Type B pancreatic cell (in vitro differentiated cells): ENCODE measurements at regions not wholly inside any gene's neighbourhood (a gene's known extent, or its start where the extent isn't known, plus 50 kb on each side); places are given as distances from the start of the nearest gene placed in this dataset.
"Not testable (repeated sequence)": the region's sequence is repeated elsewhere in the genome, so short reads cannot be mapped to it uniquely, and the experiment has no call there.

Experiments used
- DNase-seq: peaks from one replicate; pipeline ENCODE4 v3.0.0; 2021; ENCODE audit warnings: mixed read lengths; ENCODE audit not compliant: unreplicated experiment; ENCODE audit errors: extremely low spot score
- H3K27ac Mint-ChIP-seq: 2 replicates; pipeline ENCODE4 v1.8.0; 2021; ENCODE audit warnings: mild to moderate bottlenecking, mixed read lengths
- H3K27me3 Mint-ChIP-seq: 2 replicates; pipeline ENCODE4 v1.8.0; 2021; ENCODE audit warnings: mixed read lengths
- H3K36me3 Mint-ChIP-seq: 2 replicates; pipeline ENCODE4 v1.8.0; 2021; ENCODE audit warnings: mixed read lengths
- H3K4me1 Mint-ChIP-seq: one replicate; pipeline ENCODE4 v1.8.0; 2021; ENCODE audit warnings: mixed read lengths; ENCODE audit not compliant: unreplicated experiment
- H3K4me3 Mint-ChIP-seq: 2 replicates; pipeline ENCODE4 v1.8.0; 2021; ENCODE audit warnings: mild to moderate bottlenecking, mixed read lengths
- H3K9me3 Mint-ChIP-seq: 2 replicates; pipeline ENCODE4 v1.8.0; 2021; ENCODE audit warnings: mixed read lengths
- TF ChIP-seq, protein P1 (sequence below): fragments of 200-600 bp; sonication (generic); conservative IDR thresholded peaks from 2 replicates; pipeline ENCODE4 v1.5.0; 2021; ENCODE audit warnings: antibody characterized with exemption, mild to moderate bottlenecking

DNA sequence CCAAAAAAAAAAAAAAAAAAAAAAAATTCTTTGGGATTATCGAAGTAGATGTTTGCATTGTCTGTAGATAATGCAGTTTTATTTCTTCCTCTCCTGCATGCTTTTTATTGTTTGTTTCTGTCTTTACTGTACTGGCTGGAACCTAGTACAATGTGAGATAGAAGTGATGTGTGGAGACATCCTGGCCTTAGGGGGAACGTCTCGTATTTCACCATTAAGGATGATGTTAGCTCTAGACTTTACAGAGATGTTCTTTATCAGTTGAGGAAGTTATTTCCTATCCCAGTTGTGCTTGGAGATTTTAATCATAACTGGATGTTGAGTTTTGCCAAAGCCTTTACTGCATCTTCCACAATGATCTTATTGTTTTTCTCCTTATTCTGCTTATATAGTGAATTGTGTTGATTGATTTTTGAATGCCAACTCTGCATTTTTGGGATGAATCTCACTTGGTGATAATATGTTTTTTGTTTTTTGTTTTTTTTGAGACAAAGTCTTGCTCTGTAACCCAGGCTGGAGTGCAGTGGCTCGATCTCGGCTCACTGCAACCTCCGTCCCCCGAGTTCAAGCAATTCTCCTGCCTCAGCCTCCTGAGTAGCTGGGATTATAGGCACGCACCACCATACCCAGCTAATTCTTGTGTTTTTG is 179.7 kb downstream of the LAT start:
- H3K4me3 Mint-ChIP-seq, H3K4me1 Mint-ChIP-seq: not testable (repeated sequence)

DNA sequence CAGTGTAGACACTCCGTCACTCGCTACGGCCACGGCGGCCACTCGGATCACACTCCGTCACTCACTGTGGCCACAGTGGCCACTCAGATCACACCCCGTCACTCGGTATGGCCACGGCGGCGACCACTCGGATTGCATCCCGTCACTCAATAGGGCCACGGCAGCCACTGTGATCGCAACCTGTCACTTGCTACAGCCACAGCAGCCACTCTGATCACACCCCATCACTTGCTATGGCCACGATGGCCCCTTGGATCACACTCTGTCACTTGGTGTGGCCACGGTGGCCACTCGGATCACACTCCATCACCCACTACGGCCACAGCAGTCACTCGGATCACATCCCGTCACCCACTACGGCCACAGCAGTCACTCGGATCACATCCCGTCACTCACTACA is 175.3 kb downstream of the LAT start:
- H3K27me3 Mint-ChIP-seq, H3K36me3 Mint-ChIP-seq, H3K4me3 Mint-ChIP-seq, H3K9me3 Mint-ChIP-seq, DNase-seq: not testable (repeated sequence)
- Mint-ChIP-seq H3K4me1 (peaks cover 23% of the 10 kb centered on the region), H3K27ac (peak overlapping the region; percentile 44)

More for the DNA sequence above, 179.7 kb downstream of the LAT start:
- H3K27me3 Mint-ChIP-seq, H3K27ac Mint-ChIP-seq, H3K9me3 Mint-ChIP-seq, DNase-seq, H3K36me3 Mint-ChIP-seq: not testable (repeated sequence)

DNA sequence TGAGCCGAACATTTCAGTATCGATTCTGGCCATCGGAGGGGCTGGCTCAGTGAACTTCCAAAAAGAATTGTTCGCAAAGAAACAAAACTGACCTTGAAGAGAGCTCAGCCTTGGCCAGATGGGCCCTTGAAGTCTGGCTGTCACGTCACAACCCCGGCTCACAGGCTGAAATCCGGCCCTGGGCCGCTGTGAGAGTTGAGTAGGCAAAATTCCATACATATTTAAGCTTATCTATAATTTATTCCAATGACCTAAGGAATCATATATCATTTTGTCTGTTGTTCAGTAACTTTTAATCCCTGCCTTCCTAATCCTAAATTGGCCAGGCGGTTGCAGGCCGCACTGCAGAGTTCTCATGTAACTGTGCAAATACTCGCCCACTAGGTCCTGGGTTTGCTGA is 174.8 kb downstream of the LAT start:
- H3K27ac Mint-ChIP-seq, H3K4me3 Mint-ChIP-seq, H3K27me3 Mint-ChIP-seq, DNase-seq, H3K9me3 Mint-ChIP-seq, H3K36me3 Mint-ChIP-seq: not testable (repeated sequence)
- peaks cover 21% of the 10 kb centered on the region for H3K4me1 Mint-ChIP-seq

- Mint-ChIP-seq H3K4me1 (peaks cover 18% of the 10 kb centered on the region), H3K9me3 (no peaks in the 10 kb centered on the region), H3K27ac (no peak overlapping the region), H3K36me3 (no peaks in the 10 kb centered on the region), H3K27me3 (no peaks in the 10 kb centered on the region), H3K4me3 (no peak overlapping the region)
- DNase-seq, result no peak
- TF ChIP-seq, protein P1, sequence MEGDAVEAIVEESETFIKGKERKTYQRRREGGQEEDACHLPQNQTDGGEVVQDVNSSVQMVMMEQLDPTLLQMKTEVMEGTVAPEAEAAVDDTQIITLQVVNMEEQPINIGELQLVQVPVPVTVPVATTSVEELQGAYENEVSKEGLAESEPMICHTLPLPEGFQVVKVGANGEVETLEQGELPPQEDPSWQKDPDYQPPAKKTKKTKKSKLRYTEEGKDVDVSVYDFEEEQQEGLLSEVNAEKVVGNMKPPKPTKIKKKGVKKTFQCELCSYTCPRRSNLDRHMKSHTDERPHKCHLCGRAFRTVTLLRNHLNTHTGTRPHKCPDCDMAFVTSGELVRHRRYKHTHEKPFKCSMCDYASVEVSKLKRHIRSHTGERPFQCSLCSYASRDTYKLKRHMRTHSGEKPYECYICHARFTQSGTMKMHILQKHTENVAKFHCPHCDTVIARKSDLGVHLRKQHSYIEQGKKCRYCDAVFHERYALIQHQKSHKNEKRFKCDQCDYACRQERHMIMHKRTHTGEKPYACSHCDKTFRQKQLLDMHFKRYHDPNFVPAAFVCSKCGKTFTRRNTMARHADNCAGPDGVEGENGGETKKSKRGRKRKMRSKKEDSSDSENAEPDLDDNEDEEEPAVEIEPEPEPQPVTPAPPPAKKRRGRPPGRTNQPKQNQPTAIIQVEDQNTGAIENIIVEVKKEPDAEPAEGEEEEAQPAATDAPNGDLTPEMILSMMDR, result no peak
Observed at GRCh38 chr16:29158785-29159184, 173.9 kb downstream of the LAT start.

DNA sequence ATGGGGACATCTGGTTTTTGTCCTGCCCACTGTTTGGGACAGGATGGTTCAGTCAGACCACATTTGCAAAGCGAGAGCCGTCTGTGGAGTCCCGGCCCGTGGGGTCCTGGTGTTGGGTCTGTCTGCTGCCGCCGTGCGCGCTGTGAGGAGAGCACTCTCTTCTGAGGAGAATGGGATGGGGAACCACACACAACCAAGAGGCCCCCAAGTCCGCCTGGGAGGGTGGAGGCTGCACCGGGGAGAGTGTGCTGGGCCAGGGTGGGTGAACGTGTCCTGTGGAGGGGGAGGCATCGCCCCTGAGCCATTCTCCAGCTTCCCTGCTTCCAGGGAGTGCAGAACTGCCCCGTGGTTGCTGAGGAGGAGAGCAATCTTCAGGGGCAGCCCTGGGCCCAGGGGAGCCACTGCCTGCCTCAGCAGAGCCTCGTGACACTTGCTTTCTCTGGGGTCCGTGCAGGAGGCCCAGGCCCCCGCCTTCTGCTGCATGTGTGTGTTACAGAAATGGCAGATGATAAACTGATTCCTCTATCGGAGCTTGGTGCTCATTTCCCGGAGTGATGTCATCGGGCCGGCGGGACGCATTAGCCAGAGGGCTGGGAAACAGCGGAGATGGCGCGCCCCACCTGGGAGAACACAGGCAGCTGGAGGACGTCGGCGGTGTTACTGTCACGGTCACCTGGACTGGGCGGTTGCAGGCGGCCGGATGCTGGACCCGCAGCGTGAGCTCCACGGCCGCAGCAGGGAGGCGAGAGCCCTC is 173.4 kb downstream of the LAT start:
- H3K27ac Mint-ChIP-seq, H3K36me3 Mint-ChIP-seq, H3K9me3 Mint-ChIP-seq, H3K27me3 Mint-ChIP-seq, DNase-seq, H3K4me3 Mint-ChIP-seq: not testable (repeated sequence)
- H3K4me1 Mint-ChIP-seq, result peaks cover 18% of the 10 kb centered on the region

DNA sequence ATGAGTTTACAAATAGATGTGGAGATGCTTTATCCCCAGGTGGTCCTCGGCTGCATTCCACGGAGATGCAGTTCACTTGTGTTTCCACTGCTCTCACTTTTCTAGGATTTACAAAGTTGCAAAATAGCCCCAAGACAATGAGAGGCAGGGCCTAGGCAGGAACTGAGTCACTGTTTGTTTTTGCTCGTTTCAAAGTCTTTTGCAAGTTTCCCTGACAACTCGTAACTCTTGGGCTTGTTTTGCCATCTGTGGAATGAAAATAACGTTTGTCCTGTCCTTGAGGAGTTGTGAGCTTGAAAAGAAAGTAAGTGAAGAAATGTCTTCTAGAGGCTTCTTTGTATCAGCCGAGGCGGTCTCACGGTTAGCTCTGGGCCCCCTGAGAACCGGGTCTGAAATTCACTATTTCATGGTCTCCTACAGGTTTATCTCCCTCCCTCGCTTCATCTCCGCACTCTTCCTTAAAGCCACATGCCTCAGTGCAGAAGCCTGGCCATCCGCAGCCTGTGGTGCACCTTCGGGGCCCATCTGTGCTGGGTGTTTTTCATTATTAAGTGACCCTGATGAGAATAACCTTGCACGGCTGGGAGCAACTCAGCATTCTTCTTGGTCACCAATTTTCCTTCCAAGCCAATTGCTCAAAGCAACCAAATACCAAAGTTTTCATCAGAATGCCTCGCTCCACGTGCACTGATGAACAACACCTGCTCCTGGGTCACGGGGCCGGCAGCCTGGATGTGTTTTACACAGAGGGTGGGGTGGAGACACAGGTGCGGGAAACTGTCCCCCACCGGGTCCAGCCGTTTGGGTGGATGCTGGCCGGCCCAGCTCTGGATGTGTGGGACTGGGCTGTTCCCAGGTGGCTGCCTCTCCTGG is 172.4 kb downstream of the LAT start:
- H3K4me3 Mint-ChIP-seq, result peak overlapping the region; percentile 65
- H3K4me1 Mint-ChIP-seq, result peaks cover 18% of the 10 kb centered on the region
- H3K27me3 Mint-ChIP-seq, H3K9me3 Mint-ChIP-seq, H3K36me3 Mint-ChIP-seq, DNase-seq: not testable (repeated sequence)
- H3K27ac Mint-ChIP-seq, result peak overlapping the region; percentile 92

DNA sequence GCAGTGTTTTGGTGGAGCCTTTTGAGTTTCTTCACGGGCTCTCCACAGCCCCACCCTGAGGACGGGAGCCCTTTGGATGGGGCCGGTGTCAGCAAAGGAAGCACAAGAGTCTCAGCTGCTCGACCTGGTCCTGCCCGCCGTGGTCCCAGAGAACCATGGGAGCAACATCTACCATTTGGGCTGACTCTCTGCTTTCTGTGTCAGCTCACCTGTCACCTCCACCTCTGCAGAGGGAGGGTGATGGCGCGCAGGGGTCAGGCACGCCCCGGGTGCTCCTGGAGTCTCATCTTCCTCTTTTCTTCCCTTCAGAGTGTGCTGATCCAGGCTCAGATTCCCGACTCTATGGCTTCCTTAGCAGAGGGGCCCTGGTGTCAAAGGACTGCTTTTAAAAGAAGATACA is 171.7 kb downstream of the LAT start:
- H3K36me3 Mint-ChIP-seq, result no peaks in the 10 kb centered on the region
- no peak overlapping the region for H3K4me3 Mint-ChIP-seq
- H3K27me3 Mint-ChIP-seq, result no peaks in the 10 kb centered on the region
- H3K27ac Mint-ChIP-seq, result peak overlapping the region; percentile 92
- no peaks in the 10 kb centered on the region for H3K9me3 Mint-ChIP-seq
- H3K4me1 Mint-ChIP-seq, result peaks cover 18% of the 10 kb centered on the region
- no peak for DNase-seq
- TF ChIP-seq, protein P1, result no peak

- H3K27me3 Mint-ChIP-seq, H3K4me3 Mint-ChIP-seq, H3K27ac Mint-ChIP-seq, H3K9me3 Mint-ChIP-seq, H3K36me3 Mint-ChIP-seq, DNase-seq: not testable (repeated sequence)
- H3K4me1 Mint-ChIP-seq, result peaks cover 18% of the 10 kb centered on the region
Observed at GRCh38 chr16:29155866-29156200, 171.0 kb downstream of the LAT start.

DNA sequence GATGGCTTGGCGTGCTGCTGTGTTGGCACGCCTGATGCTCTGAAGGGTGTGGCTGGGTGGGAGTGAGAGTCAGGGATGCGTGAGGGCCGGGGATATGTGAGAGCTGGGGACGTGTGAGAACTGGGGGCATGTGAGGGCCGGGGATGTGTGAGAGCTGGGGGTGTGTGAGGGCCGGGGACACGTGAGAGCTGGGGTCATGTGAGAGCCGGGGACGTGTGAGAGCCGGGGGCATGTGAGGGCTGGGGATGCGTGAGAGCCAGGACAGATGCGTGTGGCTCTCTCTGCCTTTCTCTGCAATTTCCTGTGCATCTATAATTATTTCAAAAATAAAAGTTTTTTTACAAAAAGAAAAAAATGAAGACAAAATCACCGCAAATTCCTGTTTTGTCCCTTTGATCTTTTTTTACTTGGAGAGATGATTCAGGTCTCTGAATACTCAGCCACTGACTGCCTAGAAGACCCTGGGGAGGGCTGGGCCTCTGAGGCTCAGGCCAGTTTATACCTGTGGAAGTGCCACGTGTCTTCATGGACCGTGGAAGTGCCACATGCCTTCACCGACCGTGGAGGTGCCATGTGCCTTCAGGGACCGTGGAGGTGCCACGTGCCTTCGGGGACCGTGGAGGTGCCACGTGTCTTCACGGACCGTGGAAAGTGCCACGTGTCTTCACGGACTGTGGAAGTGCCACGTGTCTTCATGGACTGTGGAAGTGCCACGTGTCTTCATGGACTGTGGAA is 170.4 kb downstream of the LAT start:
- H3K4me1 Mint-ChIP-seq, result peaks cover 18% of the 10 kb centered on the region
- H3K27me3 Mint-ChIP-seq, H3K36me3 Mint-ChIP-seq, DNase-seq, H3K4me3 Mint-ChIP-seq, H3K27ac Mint-ChIP-seq, H3K9me3 Mint-ChIP-seq: not testable (repeated sequence)
